Erythroblast (primary cell): ENCODE measurements at regions not wholly inside any gene's neighbourhood (a gene's known extent, or its start where the extent isn't known, plus 50 kb on each side); places are given as distances from the start of the nearest gene placed in this dataset.

ENCODE experiments used
- DNase-seq, 2 experiments: peaks; one replicate each; lab custom pipeline; 2025; lab: John Stamatoyannopoulos, UW
- GATA1 ChIP-seq: IDR thresholded peaks from 2 replicates; pipeline ENCODE4 v1.6.1; 2011; ENCODE audit warnings: low read depth, mild to moderate bottlenecking, control low read depth, low read length, moderate library complexity
- POLR2A ChIP-seq: IDR thresholded peaks from 2 replicates; pipeline ENCODE4 v1.6.1; 2011; ENCODE audit warnings: mild to moderate bottlenecking, low read length

- DNase-seq: no peak
- TF ChIP-seq POLR2A (no peak), GATA1 (no peak)
These were observed 1488.6 kb downstream of the BRD1 start for GRCh38 chr22:48338793-48339705.

DNA sequence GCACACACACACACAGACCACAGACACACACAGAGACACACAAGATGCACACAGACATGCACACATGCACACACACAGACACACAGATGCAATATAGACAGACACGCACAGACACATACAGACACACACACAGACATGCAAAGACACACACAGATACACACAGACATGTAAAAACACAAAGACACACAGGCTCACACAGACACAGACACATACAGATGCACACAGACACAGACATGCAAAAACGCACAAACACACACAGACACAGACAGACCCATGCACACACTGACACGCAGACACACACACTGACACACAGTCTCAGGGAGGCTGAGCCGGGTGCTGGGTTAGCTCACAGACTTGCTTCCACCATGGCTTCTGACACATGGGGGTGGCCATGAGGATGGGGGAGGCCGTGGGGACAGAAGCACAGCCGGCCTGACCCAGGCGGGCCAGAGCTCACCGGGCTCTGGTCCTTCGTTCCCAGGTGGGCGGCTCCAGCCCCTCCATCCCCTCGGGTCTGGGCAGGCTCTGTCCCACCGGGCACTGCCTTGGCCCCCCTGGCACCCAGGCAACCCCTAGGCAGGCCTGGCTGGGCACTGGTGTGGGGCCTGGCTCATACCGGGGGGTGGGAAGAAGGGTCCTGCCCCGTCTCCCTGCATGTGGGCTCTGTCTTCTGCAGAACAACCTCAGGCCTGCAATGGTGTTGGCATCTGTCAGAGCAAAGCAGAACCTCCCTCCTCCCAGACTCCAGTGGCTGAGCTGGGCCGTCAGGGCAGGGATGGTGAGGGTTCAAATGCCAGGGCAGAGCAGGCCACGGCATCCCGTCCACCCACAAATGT lies 1489.5 kb downstream of the BRD1 start:
- no peak for TF ChIP-seq POLR2A
- no peak for TF ChIP-seq GATA1
- DNase-seq: no peak

DNA sequence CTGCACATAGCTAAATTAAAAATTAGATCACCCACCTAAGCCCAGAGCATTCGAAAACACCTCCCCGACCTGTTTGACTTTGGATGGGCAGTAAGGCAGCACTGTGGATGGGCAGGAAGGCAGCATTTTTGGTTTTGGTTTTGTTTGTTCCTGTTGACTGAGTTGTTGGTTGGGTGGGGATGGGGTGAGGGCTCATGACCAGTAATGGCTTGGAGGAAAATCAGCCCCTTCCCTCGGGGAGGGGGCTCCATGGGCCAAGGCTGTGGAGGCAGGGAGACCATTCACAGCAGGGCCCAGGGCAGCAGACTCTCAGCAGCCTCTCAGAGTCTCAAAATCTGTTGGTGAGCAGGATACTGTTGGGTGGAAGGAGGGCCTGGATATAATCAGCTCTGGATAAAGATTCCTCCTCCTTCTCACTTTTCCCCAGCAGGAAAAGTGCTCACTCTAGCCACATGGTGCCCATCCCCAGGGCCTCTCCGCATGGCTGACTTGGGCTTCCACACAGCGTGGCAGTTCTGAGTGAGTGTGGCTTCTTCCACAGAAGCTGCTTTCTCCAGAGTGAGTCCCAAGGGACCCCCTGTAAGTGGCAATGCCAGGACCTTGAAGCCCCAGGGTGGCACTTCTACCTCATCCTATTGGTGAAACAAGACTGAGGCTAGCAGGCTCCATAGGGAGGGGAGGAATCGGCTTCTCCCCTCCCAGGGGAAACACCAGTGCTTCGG lies 1491.2 kb downstream of the BRD1 start:
- TF ChIP-seq GATA1: no peak
- no peak for TF ChIP-seq POLR2A
- no peak for DNase-seq

- DNase-seq: no peak
These were observed 1492.1 kb downstream of the BRD1 start for GRCh38 chr22:48335442-48336139.

GRCh38 chr22:48334971-48335370 lies 1492.7 kb downstream of the BRD1 start:
- TF ChIP-seq POLR2A (no peak), GATA1 (no peak)
- DNase-seq: no peak

More at GRCh38 chr22:48335442-48336139, 1492.1 kb downstream of the BRD1 start:
- TF ChIP-seq GATA1 (no peak), POLR2A (no peak)

GRCh38 chr22:48333816-48334735 lies 1493.6 kb downstream of the BRD1 start:
- TF ChIP-seq POLR2A (no peak), GATA1 (no peak)
- no peak for DNase-seq

DNA sequence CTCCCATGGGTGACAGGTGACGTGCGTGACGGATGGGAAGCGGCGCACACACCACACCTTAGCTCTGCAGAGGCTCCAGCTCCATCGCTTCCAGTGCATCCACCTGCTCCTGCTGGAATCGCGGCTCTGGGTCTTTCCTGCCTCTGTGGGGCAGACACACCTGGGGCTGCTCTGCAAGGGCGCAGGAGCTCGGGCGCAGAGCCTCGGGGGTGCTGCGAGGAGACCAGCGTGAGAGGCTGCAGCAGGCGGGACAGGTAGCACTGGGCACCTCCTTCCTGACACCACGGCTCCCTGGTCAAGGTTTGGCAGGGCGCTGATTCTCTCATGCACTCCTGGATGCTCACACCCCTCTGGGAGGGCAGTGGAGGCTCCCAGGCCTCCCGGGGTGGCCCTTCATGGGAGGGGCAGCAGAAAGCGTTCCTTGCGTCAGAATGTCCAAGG lies 1494.3 kb downstream of the BRD1 start:
- DNase-seq: no peak
- TF ChIP-seq GATA1: no peak
- TF ChIP-seq POLR2A: no peak

DNA sequence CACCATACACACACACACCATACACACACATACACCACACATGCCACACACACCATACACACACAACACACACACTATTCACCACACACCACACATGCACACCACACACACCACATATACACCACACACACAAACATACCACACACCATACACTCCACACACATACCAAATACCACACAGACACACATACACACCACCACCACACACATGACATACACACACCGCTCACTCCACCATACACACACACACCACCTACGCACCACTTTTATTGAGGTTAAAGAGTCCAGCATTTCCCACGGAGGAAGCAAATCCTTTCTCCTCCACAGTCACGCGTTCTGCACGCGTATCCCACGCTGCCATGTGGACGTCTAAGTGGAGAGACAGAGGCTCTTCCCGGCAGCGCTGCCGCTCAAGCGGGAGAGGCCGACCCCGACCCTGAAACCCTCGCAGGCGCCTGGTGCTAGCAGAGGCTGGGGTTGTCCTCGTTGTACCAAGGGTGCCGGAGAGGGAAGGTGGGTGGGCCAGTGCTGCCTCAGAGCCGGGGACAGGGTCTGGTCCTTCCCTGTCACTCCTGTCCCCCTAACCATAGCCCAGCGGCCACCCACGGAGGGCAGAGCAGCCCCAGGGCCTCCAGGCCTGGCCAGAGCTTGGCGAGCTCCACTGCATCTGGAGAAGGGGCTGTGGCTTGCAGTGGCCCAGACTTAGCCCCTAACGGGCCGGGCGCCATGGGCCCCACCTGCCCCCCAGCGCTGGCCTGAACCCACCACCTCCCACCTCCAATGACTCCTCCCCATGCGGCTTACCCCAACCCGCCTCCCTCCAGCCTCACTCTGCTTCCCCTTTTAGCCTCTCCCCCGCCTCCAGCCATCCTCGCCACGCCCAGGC lies 1495.0 kb downstream of the BRD1 start:
- no peak for DNase-seq
- TF ChIP-seq POLR2A: no peak
- no peak for TF ChIP-seq GATA1

DNA sequence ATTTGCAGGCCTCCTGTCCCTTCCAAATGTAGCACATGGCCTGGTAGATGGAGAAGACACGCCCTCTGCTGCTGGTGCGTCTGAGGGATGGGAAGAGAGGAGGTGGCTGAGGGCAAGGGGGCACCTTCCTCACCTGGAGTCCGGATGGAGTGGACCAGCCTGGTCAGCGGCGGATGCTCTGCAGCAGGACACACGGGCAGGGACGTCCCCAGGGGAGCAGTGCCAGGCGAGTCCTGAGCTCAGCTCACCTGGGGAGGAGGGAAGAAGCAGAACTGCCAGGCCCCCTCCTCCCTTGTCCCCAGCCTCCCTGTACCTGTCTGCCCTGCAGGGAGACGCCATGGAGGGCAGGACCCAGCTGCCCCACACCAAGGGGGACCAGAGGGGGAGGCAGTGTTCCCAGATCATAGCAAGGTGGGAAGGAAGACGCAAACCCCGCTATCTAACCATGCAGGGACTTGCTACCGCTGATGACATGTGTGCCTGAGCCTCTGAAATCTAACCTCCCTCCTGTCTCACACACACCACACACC lies 1495.9 kb downstream of the BRD1 start:
- DNase-seq: no peak
- TF ChIP-seq GATA1 (no peak), POLR2A (no peak)

GRCh38 chr22:48331266-48331665 lies 1496.4 kb downstream of the BRD1 start:
- no peak for TF ChIP-seq POLR2A
- no peak for TF ChIP-seq GATA1
- DNase-seq: no peak

GRCh38 chr22:48327721-48328120 lies 1500.0 kb downstream of the BRD1 start:
- DNase-seq: no peak
- TF ChIP-seq POLR2A: no peak
- no peak for TF ChIP-seq GATA1
